ENCODE measurements at regions not wholly inside any gene's neighbourhood (a gene's known extent, or its start where the extent isn't known, plus 50 kb on each side); places are given as distances from the start of the nearest gene placed in this dataset.

DNA sequence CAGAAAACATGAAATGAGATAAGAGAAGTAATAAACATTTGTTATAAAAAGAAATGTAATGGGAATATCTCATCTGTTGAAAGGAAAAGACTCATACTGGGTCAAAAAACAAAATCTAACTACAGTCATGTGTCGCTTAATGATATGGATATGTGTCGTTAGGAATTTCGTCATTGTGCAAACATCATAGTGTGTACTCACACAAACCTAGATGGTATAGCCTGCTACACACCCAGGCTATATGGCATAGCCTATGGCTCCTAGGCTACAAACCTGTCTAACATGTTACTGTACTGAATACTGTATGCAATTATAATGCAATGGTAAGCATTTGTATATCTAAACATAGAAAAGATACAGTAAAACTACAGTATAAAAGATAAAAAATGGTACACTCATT is 89.8 kb upstream of the ZC3H12C start:
- no peak for TF ChIP-seq TAF1 (IDR thresholded peaks at IDR 0.05; ENCODE audit: low read depth, low read length)
- no peak for TF ChIP-seq PAX5 (IDR thresholded peaks at IDR 0.05; ENCODE audit: insufficient read depth, low read length, severe bottlenecking)
- no peak for TF ChIP-seq POLR2AphosphoS5 (IDR thresholded peaks at IDR 0.05; ENCODE audit: low read depth, low read length)
- TF ChIP-seq POLR2A (IDR thresholded peaks at IDR 0.05; ENCODE audit: low read depth, low read length), result no peak
- no peak for TF ChIP-seq SPI1 (IDR thresholded peaks at IDR 0.05; ENCODE audit: low read depth, low read length)
- TF ChIP-seq POU2F2 (IDR thresholded peaks at IDR 0.05; ENCODE audit: low read depth, low read length), result no peak
- no peak for DNase-seq (ENCODE audit: insufficient read length, low spot score)
- FAIRE-seq, result no peak

DNA sequence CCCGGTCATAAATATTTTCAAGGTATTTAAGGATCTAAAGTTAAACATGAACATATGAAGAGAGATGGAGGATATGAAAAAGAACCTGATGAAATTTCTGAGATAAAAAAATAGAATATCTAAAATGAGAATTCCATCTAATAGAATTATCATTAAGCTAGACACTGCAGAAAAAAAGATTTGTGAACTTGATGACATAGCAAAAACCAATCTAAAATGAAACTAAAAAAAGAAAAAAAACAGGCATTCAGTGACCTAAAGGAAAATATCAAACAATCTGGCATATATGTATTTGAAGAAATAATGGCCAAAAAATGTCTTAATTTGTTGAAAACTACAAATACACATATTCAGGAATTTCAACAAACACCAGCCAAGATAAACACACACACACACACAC is 81.6 kb upstream of the ZC3H12C start:
- no peak for FAIRE-seq
- TF ChIP-seq POU2F2 (IDR thresholded peaks at IDR 0.05; ENCODE audit: low read depth, low read length) (no peak), POLR2AphosphoS5 (IDR thresholded peaks at IDR 0.05; ENCODE audit: low read depth, low read length) (no peak), TAF1 (IDR thresholded peaks at IDR 0.05; ENCODE audit: low read depth, low read length) (no peak), POLR2A (IDR thresholded peaks at IDR 0.05; ENCODE audit: low read depth, low read length) (no peak), PAX5 (IDR thresholded peaks at IDR 0.05; ENCODE audit: insufficient read depth, low read length, severe bottlenecking) (no peak), SPI1 (IDR thresholded peaks at IDR 0.05; ENCODE audit: low read depth, low read length) (no peak)
- no peak for DNase-seq (ENCODE audit: insufficient read length, low spot score)

DNA sequence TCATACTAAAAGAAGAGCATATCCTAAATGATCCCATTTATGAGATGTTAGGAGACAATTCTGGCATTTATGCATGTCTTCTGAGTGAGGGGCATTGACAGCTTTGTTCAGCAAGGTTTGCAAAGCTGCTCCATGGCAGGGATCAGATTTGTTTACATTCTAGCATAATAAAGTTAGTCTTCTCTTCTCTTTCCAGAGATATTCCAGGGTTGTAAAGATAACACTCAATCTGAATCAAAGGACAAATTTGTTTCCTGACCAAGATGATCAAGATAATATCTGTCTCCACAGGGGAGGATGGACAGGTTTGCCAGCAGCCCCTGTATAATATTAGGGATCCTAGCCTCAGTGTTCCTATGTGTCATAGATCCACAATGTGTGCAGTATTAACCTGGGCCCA is 77.5 kb upstream of the ZC3H12C start:
- FAIRE-seq, result no peak
- TF ChIP-seq PAX5 (IDR thresholded peaks at IDR 0.05; ENCODE audit: insufficient read depth, low read length, severe bottlenecking) (no peak), POU2F2 (IDR thresholded peaks at IDR 0.05; ENCODE audit: low read depth, low read length) (no peak), SPI1 (IDR thresholded peaks at IDR 0.05; ENCODE audit: low read depth, low read length) (no peak), POLR2AphosphoS5 (IDR thresholded peaks at IDR 0.05; ENCODE audit: low read depth, low read length) (no peak)
- DNase-seq (ENCODE audit: insufficient read length, low spot score), result no peak

DNA sequence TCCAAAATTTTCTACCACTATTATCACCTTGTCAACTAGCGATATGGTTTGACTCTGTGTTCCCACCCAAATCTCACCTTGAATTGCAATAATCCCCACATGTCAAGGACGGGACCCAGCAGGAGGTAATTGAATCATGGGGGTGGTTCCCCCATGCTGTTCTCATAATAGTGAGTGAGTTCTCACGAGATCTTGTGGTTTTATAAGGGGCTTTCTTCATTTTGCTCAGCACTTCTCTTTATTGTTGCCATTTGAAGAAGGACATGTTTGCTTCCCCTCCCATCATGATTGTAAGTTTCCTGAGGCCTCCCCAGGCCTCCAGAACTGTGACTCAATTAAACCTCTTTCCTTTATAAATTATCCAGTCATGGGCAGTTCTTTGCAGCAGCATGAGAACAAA is 73.5 kb upstream of the ZC3H12C start:
- FAIRE-seq (no peak), DNase-seq (ENCODE audit: insufficient read length, low spot score) (no peak)
- TF ChIP-seq POLR2A (IDR thresholded peaks at IDR 0.05; ENCODE audit: low read depth, low read length) (no peak), POLR2AphosphoS5 (IDR thresholded peaks at IDR 0.05; ENCODE audit: low read depth, low read length) (no peak), TAF1 (IDR thresholded peaks at IDR 0.05; ENCODE audit: low read depth, low read length) (no peak), POU2F2 (IDR thresholded peaks at IDR 0.05; ENCODE audit: low read depth, low read length) (no peak), PAX5 (IDR thresholded peaks at IDR 0.05; ENCODE audit: insufficient read depth, low read length, severe bottlenecking) (no peak), SPI1 (IDR thresholded peaks at IDR 0.05; ENCODE audit: low read depth, low read length) (0 out of 2 replicates have a peak, but pooled peaks have one; percentile 35)

DNA sequence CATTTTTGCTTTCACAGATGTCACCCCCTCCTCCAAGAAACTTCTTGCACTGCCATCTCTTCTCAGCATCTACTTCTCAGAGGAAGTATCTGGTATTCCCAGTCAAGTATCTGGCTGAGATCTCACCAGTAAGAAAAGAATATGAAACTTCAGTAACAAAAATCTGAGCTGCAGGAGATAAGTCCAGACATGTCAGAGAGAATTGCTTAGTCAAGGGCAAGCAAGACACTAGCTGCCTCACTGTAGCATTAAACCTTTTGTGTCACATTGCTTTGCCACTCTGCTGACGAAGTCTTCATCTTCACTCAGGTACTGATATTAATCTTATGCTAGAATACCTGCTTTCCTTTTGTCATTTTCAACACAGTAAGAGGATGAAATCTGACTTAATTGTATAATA is 70.6 kb upstream of the ZC3H12C start:
- no peak for DNase-seq (ENCODE audit: insufficient read length, low spot score)
- TF ChIP-seq POLR2AphosphoS5 (IDR thresholded peaks at IDR 0.05; ENCODE audit: low read depth, low read length), result no peak
- 0 out of 2 replicates have a peak, but pooled peaks have one; percentile 24 for TF ChIP-seq TAF1 (IDR thresholded peaks at IDR 0.05; ENCODE audit: low read depth, low read length)
- TF ChIP-seq POLR2A (IDR thresholded peaks at IDR 0.05; ENCODE audit: low read depth, low read length), result peak; percentile 45; the same call in 1 of the 2 replicates
- peak; percentile 82 for FAIRE-seq

DNA sequence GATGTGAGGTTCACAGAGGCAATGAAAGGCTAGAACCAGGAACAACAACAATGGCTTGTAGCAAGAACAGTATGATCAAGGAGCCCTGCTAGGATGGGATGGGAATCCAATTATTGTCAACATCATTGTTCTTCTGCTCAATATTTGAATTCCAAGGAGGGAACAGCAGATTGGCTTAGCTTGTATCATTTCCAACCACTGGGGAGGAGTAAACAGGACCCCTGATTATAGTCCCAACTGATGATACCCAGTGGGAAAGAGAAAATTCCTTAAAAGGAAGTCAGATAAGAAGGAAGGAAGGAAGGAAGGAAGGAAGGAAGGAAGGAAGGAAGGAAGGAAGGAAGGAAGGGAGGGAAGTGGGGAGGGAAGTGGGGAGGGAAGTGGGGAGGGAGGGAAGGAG is 69.5 kb upstream of the ZC3H12C start:
- no peak for TF ChIP-seq POU2F2 (IDR thresholded peaks at IDR 0.05; ENCODE audit: low read depth, low read length)
- TF ChIP-seq PAX5 (IDR thresholded peaks at IDR 0.05; ENCODE audit: insufficient read depth, low read length, severe bottlenecking), result no peak
- TF ChIP-seq SPI1 (IDR thresholded peaks at IDR 0.05; ENCODE audit: low read depth, low read length), result no peak
- TF ChIP-seq POLR2A (IDR thresholded peaks at IDR 0.05; ENCODE audit: low read depth, low read length), result no peak
- TF ChIP-seq TAF1 (IDR thresholded peaks at IDR 0.05; ENCODE audit: low read depth, low read length), result no peak
- no peak for TF ChIP-seq POLR2AphosphoS5 (IDR thresholded peaks at IDR 0.05; ENCODE audit: low read depth, low read length)
- no peak for FAIRE-seq
- DNase-seq (ENCODE audit: insufficient read length, low spot score), result no peak

DNA sequence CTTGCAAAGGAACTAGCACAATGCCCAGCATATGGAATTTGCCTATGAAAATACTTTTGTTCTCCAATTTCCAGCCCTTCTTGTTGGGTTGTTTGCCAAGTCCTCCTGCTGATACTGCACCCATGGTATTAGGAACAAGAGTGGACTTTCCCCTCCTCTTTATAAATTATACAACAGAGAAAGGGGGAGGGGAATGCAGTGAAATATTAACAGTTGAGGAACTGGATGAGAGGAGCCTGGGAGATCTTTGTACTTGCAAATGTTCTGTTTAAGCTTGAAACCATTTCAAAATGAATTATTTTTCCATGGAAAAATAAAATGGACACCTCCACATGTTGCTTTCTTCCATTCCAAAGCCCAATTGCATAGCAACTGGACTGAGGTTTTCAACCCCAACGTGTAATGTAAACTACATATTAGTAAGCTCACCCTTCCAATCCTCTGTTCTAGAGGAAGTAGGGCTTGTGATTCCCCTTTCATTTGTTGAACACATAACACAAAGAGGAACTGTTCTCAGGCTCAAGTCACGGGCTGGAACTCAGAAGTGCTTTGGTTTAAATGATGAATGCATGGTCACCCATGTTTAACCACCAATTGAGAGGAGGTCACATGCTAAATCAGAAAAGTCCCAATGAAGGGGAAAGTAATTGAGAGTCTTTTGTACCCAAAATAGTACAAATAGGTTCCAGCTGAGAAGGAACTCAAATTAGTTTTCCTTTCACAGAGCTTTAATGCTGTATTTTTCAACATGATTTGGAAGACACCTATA is 66.2 kb upstream of the ZC3H12C start:
- TF ChIP-seq POU2F2 (IDR thresholded peaks at IDR 0.05; ENCODE audit: low read depth, low read length) (peak; percentile 75), POLR2AphosphoS5 (IDR thresholded peaks at IDR 0.05; ENCODE audit: low read depth, low read length) (no peak), PAX5 (IDR thresholded peaks at IDR 0.05; ENCODE audit: insufficient read depth, low read length, severe bottlenecking) (peak; percentile 89), TAF1 (IDR thresholded peaks at IDR 0.05; ENCODE audit: low read depth, low read length) (no peak), SPI1 (IDR thresholded peaks at IDR 0.05; ENCODE audit: low read depth, low read length) (peak; percentile 96), POLR2A (IDR thresholded peaks at IDR 0.05; ENCODE audit: low read depth, low read length) (no peak)
- FAIRE-seq, result peak; percentile 96
- DNase-seq (ENCODE audit: insufficient read length, low spot score), result peak; percentile 40

DNA sequence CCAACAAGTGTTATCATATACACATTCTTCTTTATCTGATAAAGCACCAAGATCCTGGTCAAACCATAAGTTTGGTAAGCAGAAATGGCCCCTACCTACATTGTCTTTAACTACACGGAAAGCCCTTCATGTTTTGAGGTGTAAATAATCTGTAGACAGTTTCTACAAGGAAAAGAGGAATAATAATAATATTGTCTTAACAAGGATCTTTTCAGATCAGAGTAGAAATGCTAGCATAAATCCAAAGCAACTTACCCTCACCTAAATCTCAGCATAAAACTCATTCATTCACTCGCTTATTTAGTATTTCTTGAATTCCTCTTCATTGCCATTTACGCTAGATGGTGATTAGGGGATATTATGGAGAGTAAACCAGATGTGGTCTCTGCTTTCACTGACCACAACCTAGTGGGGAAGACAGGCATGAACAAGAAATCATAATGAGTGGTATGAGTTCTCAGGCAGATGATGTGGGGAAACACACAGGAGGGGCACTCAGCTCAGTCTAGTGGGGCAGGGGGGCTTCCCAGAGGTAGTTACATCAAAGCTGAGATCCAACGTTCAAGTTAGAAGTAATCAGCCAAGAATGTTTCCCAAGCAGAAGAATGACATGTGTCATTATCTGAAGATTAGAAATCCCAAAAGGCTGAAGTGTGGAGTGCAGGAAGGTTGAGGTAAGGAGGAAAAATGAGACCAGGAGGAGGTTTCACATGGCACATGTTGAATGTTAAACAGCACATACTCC is 65.4 kb upstream of the ZC3H12C start:
- TF ChIP-seq TAF1 (IDR thresholded peaks at IDR 0.05; ENCODE audit: low read depth, low read length) (no peak), POLR2A (IDR thresholded peaks at IDR 0.05; ENCODE audit: low read depth, low read length) (peak; percentile 18; the same call in 1 of the 2 replicates), PAX5 (IDR thresholded peaks at IDR 0.05; ENCODE audit: insufficient read depth, low read length, severe bottlenecking) (peak; percentile 26), POLR2AphosphoS5 (IDR thresholded peaks at IDR 0.05; ENCODE audit: low read depth, low read length) (no peak; the same call in 1 of the 2 replicates), POU2F2 (IDR thresholded peaks at IDR 0.05; ENCODE audit: low read depth, low read length) (peak; percentile 81), SPI1 (IDR thresholded peaks at IDR 0.05; ENCODE audit: low read depth, low read length) (no peak)
- DNase-seq (ENCODE audit: insufficient read length, low spot score) (no peak), FAIRE-seq (no peak)

DNA sequence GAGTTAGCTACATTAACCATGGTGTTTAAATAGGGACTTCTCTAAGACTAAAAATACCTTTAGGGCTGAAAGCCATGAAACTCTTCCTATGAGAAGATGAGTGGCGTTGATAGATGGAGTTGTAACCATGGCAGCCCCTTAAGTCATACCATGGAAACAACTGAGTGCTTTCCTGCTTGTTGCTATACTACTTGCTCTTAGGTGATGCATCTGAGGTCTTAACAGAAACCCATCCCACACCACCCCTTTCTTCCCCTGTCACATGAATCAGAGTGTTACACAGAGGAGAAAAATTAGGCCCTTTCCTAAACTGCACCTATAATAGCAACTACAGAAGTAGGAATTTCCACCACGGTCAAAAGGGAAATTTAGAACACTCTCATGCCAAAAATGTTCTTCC is 64.3 kb upstream of the ZC3H12C start:
- FAIRE-seq (peak; percentile 13), DNase-seq (ENCODE audit: insufficient read length, low spot score) (no peak)
- TF ChIP-seq TAF1 (IDR thresholded peaks at IDR 0.05; ENCODE audit: low read depth, low read length), result no peak
- no peak for TF ChIP-seq POLR2A (IDR thresholded peaks at IDR 0.05; ENCODE audit: low read depth, low read length)
- no peak for TF ChIP-seq PAX5 (IDR thresholded peaks at IDR 0.05; ENCODE audit: insufficient read depth, low read length, severe bottlenecking)
- TF ChIP-seq POU2F2 (IDR thresholded peaks at IDR 0.05; ENCODE audit: low read depth, low read length), result no peak
- no peak for TF ChIP-seq POLR2AphosphoS5 (IDR thresholded peaks at IDR 0.05; ENCODE audit: low read depth, low read length)
- TF ChIP-seq SPI1 (IDR thresholded peaks at IDR 0.05; ENCODE audit: low read depth, low read length), result no peak
